Tibial nerve (tissue), 4 donors: ENCODE measurements at regions not wholly inside any gene's neighbourhood (a gene's known extent, or its start where the extent isn't known, plus 50 kb on each side); places are given as distances from the start of the nearest gene placed in this dataset.

Experiments
- CTCF ChIP-seq, 5 experiments: fragments of 200-600 bp in 3 of 5; fragments of 450-650 bp in 2 of 5; sonication (generic) in 3 of 5; IDR thresholded peaks; one replicate each; pipeline ENCODE4 v1.5.1; 2016 to 2019; ENCODE audit warnings: antibody characterized with exemption in 5 of 5, mild to moderate bottlenecking in 3 of 5, moderate library complexity in 2 of 5
- EP300 ChIP-seq, 2 donors: sonication (generic); formaldehyde crosslinking; IDR thresholded peaks; one replicate each; pipeline ENCODE4 v1.6.1; 2017; ENCODE audit warnings: antibody characterized with exemption in 2 of 2, mild to moderate bottlenecking in 1 of 2
- POLR2A ChIP-seq, 2 donors: fragments of 450-650 bp; IDR thresholded peaks; one replicate each; pipeline ENCODE4 v1.6.1; 2017; ENCODE audit warnings: antibody characterized with exemption in 2 of 2, mild to moderate bottlenecking in 2 of 2, moderate library complexity in 2 of 2

GRCh38 chr7:115802415-115802814, 228.1 kb downstream of the TFEC start:
- no peak for TF ChIP-seq CTCF (IDR thresholded peaks at IDR 0.05)
- no peak for TF ChIP-seq POLR2A (IDR thresholded peaks at IDR 0.05)
- no peak for TF ChIP-seq EP300 (IDR thresholded peaks at IDR 0.05)
